HL-60 (cell line): ENCODE measurements at regions not wholly inside any gene's neighbourhood (a gene's known extent, or its start where the extent isn't known, plus 50 kb on each side); places are given as distances from the start of the nearest gene placed in this dataset.

Experiments
- CTCF ChIP-seq: IDR thresholded peaks from one replicate; pipeline ENCODE4 v1.5.1; 2011; ENCODE audit warnings: low read length, control low read depth, inconsistent platforms; ENCODE audit not compliant: insufficient read depth
- GABPA ChIP-seq: IDR thresholded peaks from 2 replicates; pipeline ENCODE4 v1.6.1; 2012; ENCODE audit warnings: low read depth

GRCh38 chr4:58144721-58145120 lies 1034.5 kb upstream of the IGFBP7 start:
- no peak for TF ChIP-seq CTCF
- no peak for TF ChIP-seq GABPA
